HEK293T (cell line): ENCODE measurements at regions not wholly inside any gene's neighbourhood (a gene's known extent, or its start where the extent isn't known, plus 50 kb on each side); places are given as distances from the start of the nearest gene placed in this dataset.

ENCODE experiments used
- BHLHE40 ChIP-seq: fragments of 450-650 bp; IDR thresholded peaks from 2 replicates; pipeline ENCODE4 v1.6.1; 2016; ENCODE audit warnings: mild to moderate bottlenecking, moderate library complexity, borderline replicate concordance
- CTBP1 ChIP-seq: fragments of 450-650 bp; IDR thresholded peaks from 2 replicates; pipeline ENCODE4 v1.6.1; 2016; ENCODE audit warnings: borderline replicate concordance
- ELF4 ChIP-seq: fragments of 450-650 bp; IDR thresholded peaks from 2 replicates; pipeline ENCODE4 v1.6.1; 2017; ENCODE audit warnings: antibody characterized with exemption
- FOXK2 ChIP-seq: fragments of 450-650 bp; IDR thresholded peaks from 2 replicates; pipeline ENCODE4 v1.6.1; 2016; ENCODE audit warnings: mild to moderate bottlenecking
- FOXM1 ChIP-seq: fragments of 450-650 bp; IDR thresholded peaks from 2 replicates; pipeline ENCODE4 v1.6.1; 2017; ENCODE audit warnings: mild to moderate bottlenecking, borderline replicate concordance
- HDGF ChIP-seq: fragments of 450-650 bp; IDR thresholded peaks from 2 replicates; pipeline ENCODE4 v1.6.1; 2017; ENCODE audit warnings: antibody characterized with exemption, borderline replicate concordance
- L3MBTL2 ChIP-seq: fragments of 450-650 bp; conservative IDR thresholded peaks from 2 replicates; pipeline ENCODE4 v1.6.1; 2016; ENCODE audit warnings: mild to moderate bottlenecking
- NFRKB ChIP-seq: fragments of 450-650 bp; IDR thresholded peaks from 2 replicates; pipeline ENCODE4 v1.6.1; 2016; ENCODE audit warnings: mild to moderate bottlenecking, moderate library complexity
- SP1 ChIP-seq: fragments of 450-650 bp; IDR thresholded peaks from 2 replicates; pipeline ENCODE4 v1.6.1; 2017
- SUZ12 ChIP-seq: fragments of 450-650 bp; IDR thresholded peaks from 2 replicates; pipeline ENCODE4 v1.6.1; 2016; ENCODE audit warnings: mild to moderate bottlenecking
- ZNF384 ChIP-seq: fragments of 450-650 bp; IDR thresholded peaks from 2 replicates; pipeline ENCODE4 v1.6.1; 2016

- TF ChIP-seq CTBP1 (no peak), BHLHE40 (no peak), SP1 (no peak), SUZ12 (no peak), L3MBTL2 (no peak), HDGF (no peak), FOXM1 (no peak), ZNF384 (no peak), NFRKB (no peak), ELF4 (no peak), FOXK2 (no peak)
Observed at GRCh38 chr12:127191129-127191528, 1075.8 kb upstream of the TMEM132C start.
